ENCODE measurements at regions not wholly inside any gene's neighbourhood (a gene's known extent, or its start where the extent isn't known, plus 50 kb on each side); places are given as distances from the start of the nearest gene placed in this dataset.

- ChIA-PET CTCF (interaction anchor here (1.1 kb wide), 1 partner anchor 372 kb away, joined by 3 read pairs; no protein-coding TSS in a partner anchor), POLR2A (no interaction called here)
- Histone ChIP-seq H3K9ac (no peak overlapping the region), H3K79me2 (ENCODE audit: insufficient read depth) (no peaks in the 10 kb centered on the region), H3F3A (replicated peaks; ENCODE audit: insufficient read depth) (no peaks in the 10 kb centered on the region), H3K9me2 (no peaks in the 10 kb centered on the region), H3K36me3 (replicated peaks in 1 of 2; ENCODE audit: control insufficient read depth in 1 of 2, insufficient read depth in 2 of 2, low read length in 1 of 2) (no peaks in the 10 kb centered on the region), H3K27ac (ENCODE audit: low read depth in 2 of 2, low read length in 1 of 2) (no peak overlapping the region), H3K4me3 (ENCODE audit: low read depth in 2 of 2, low read length in 1 of 2) (no peak overlapping the region), H3K4me1 (ENCODE audit: control insufficient read depth in 1 of 2, insufficient read depth in 2 of 2, low read depth in 1 of 2, low read length in 1 of 2) (peaks cover 0 to 4% of the 10 kb centered on the region in 2 experiments; a peak in 1 of 4 replicates), H3K27me3 (ENCODE audit: insufficient read depth) (peaks cover 7% of the 10 kb centered on the region; the same call in 1 of the 2 replicates), H3K9me3 (no peaks in the 10 kb centered on the region), H3K4me2 (no peak overlapping the region), H2AFZ (ENCODE audit: low read depth) (no peak overlapping the region), H4K20me1 (ENCODE audit: insufficient read depth) (no peaks in the 10 kb centered on the region)
- DNase-seq: no peak
- no peak for TF ChIP-seq CTCF (IDR thresholded peaks at IDR 0.05)
- TF ChIP-seq, protein P1, sequence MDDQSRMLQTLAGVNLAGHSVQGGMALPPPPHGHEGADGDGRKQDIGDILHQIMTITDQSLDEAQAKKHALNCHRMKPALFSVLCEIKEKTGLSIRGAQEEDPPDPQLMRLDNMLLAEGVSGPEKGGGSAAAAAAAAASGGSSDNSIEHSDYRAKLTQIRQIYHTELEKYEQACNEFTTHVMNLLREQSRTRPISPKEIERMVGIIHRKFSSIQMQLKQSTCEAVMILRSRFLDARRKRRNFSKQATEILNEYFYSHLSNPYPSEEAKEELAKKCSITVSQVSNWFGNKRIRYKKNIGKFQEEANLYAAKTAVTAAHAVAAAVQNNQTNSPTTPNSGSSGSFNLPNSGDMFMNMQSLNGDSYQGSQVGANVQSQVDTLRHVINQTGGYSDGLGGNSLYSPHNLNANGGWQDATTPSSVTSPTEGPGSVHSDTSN (IDR thresholded peaks at IDR 0.05): no peak
- no peak for TF ChIP-seq TCF12 (IDR thresholded peaks at IDR 0.05)
- TF ChIP-seq ELF1 (IDR thresholded peaks at IDR 0.05): no peak
- no peak for TF ChIP-seq TAF1 (IDR thresholded peaks at IDR 0.05; ENCODE audit: borderline replicate concordance, low read depth, low read length)
- TF ChIP-seq, protein P2, sequence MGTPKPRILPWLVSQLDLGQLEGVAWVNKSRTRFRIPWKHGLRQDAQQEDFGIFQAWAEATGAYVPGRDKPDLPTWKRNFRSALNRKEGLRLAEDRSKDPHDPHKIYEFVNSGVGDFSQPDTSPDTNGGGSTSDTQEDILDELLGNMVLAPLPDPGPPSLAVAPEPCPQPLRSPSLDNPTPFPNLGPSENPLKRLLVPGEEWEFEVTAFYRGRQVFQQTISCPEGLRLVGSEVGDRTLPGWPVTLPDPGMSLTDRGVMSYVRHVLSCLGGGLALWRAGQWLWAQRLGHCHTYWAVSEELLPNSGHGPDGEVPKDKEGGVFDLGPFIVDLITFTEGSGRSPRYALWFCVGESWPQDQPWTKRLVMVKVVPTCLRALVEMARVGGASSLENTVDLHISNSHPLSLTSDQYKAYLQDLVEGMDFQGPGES (IDR thresholded peaks at IDR 0.05; ENCODE audit: low read depth, low read length): no peak
- TF ChIP-seq EP300 (IDR thresholded peaks at IDR 0.05; ENCODE audit: borderline replicate concordance in 1 of 2, low read depth in 1 of 2, low read length in 1 of 2): no peak
- no peak for TF ChIP-seq ZBTB33 (IDR thresholded peaks at IDR 0.05; ENCODE audit: borderline replicate concordance, low read depth)
- TF ChIP-seq REST (IDR thresholded peaks at IDR 0.05; ENCODE audit: low read depth, low read length): no peak
- TF ChIP-seq JUND (IDR thresholded peaks at IDR 0.05): no peak
- no peak for TF ChIP-seq CHD2 (IDR thresholded peaks at IDR 0.05; ENCODE audit: low read length, partially characterized antibody)
- TF ChIP-seq RAD21 (IDR thresholded peaks at IDR 0.05; ENCODE audit: low read length): no peak
- TF ChIP-seq, protein P3, sequence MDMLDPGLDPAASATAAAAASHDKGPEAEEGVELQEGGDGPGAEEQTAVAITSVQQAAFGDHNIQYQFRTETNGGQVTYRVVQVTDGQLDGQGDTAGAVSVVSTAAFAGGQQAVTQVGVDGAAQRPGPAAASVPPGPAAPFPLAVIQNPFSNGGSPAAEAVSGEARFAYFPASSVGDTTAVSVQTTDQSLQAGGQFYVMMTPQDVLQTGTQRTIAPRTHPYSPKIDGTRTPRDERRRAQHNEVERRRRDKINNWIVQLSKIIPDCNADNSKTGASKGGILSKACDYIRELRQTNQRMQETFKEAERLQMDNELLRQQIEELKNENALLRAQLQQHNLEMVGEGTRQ (IDR thresholded peaks at IDR 0.05; ENCODE audit: borderline replicate concordance, low read depth, low read length): no peak
- no peak for TF ChIP-seq FOXM1 (IDR thresholded peaks at IDR 0.05; ENCODE audit: low read depth)
- no peak for TF ChIP-seq FOXJ3 (CRISPR knock-in tag; IDR thresholded peaks at IDR 0.05)
- no peak for TF ChIP-seq NRF1 (IDR thresholded peaks at IDR 0.05; ENCODE audit: low read depth, low read length)
- 36% methylated on average over 8 of the region's 8 CpGs for WGBS (ENCODE audit: low lambda C conversion rate)
These were observed 49.9 kb upstream of the LDLRAD3 start for GRCh38 chr11:35893796-35894475.
